GM12878 (cell line): ENCODE measurements at regions not wholly inside any gene's neighbourhood (a gene's known extent, or its start where the extent isn't known, plus 50 kb on each side); places are given as distances from the start of the nearest gene placed in this dataset.

Source experiments
- ATAC-seq: fragments of 200-7000 bp; cut with Tn5 transposase; 3 replicates; pipeline ENCODE4 v1.9.1; 2020; ENCODE audit warnings: mild to moderate bottlenecking, moderate library complexity
- BruUV-seq: library from RNA; stranded (reverse); fragments of 400-500 nt; replicated peaks from 2 replicates; lab custom pipeline; 2021; lab: Mats Ljungman, UMichigan
- CTCF ChIA-PET: fragments of 300-600 bp; sonication (Branson Sonifier 250); formaldehyde crosslinking; extraction: SDS; loops from one replicate; lab custom pipeline; 2021; ENCODE audit warnings: inconsistent platforms; lab: Yijun Ruan, JAX
- POLR2A ChIA-PET: fragments of 350-600 bp; formaldehyde crosslinking; extraction: SDS; loops from one replicate; lab custom pipeline; 2021; ENCODE audit warnings: inconsistent platforms; lab: Charles Lee
- RAD21 ChIA-PET: fragments of 300-600 bp; sonication (Branson Sonifier 250); formaldehyde crosslinking; loops from one replicate; lab custom pipeline; 2023; ENCODE audit warnings: antibody characterized with exemption; ENCODE audit not compliant: unreplicated experiment; lab: Charles Lee
- SMC1A ChIA-PET: fragments of 300-600 bp; sonication (Branson Sonifier 250); formaldehyde crosslinking; loops from one replicate; lab custom pipeline; 2023; ENCODE audit not compliant: unreplicated experiment, uncharacterized antibody; lab: Charles Lee
- DNase-seq: peaks from one replicate; pipeline ENCODE4 v3.0.0-alpha.2; 2011; ENCODE audit warnings: low read depth, low spot score
- FAIRE-seq: peaks from 3 replicates; lab custom pipeline; 2011; peaks lifted over from hg19 to GRCh38; lab: Jason Lieb, UNC
- H2AFZ ChIP-seq: 2 replicates; pipeline ENCODE4 v1.6.0; 2011; ENCODE audit warnings: low read depth, low read length, control low read depth; ENCODE audit not compliant: control insufficient read depth
- H3K27ac ChIP-seq: 2 replicates; pipeline ENCODE4 v1.5.1; 2011; ENCODE audit warnings: control low read depth; ENCODE audit not compliant: control insufficient read depth, insufficient read depth
- H3K27me3 ChIP-seq, 2 experiments: replicated peaks in 1 of 2; 2 replicates each; pipeline versions ENCODE4 v1.6.0 to v1.6.1; 2011; ENCODE audit warnings: low read length in 1 of 2; ENCODE audit not compliant: control insufficient read depth in 2 of 2, insufficient read depth in 2 of 2
- H3K36me3 ChIP-seq, 2 experiments: 2 replicates each; pipeline ENCODE4 v1.5.1; 2011; ENCODE audit warnings: low read length in 1 of 2; ENCODE audit not compliant: control insufficient read depth in 2 of 2, insufficient read depth in 2 of 2
- H3K4me1 ChIP-seq: 2 replicates; pipeline ENCODE4 v1.6.1; 2011; ENCODE audit warnings: mild to moderate bottlenecking, low read length, moderate library complexity, mixed read lengths; ENCODE audit not compliant: control insufficient read depth, insufficient read depth
- H3K4me2 ChIP-seq: 2 replicates; pipeline ENCODE4 v1.6.0; 2011; ENCODE audit warnings: control low read depth; ENCODE audit not compliant: control insufficient read depth, insufficient read depth
- H3K4me3 ChIP-seq: fragments of 200-600 bp; sonication (generic); 2 replicates; pipeline ENCODE4 v1.5.1; 2016
- H3K79me2 ChIP-seq: 2 replicates; pipeline ENCODE4 v1.6.0; 2011; ENCODE audit warnings: low read length; ENCODE audit not compliant: control insufficient read depth, insufficient read depth
- H3K9ac ChIP-seq: 2 replicates; pipeline ENCODE4 v1.8.0; 2011; ENCODE audit warnings: low read length, control low read depth, mixed read lengths; ENCODE audit not compliant: control insufficient read depth, insufficient read depth
- H3K9me3 ChIP-seq: replicated peaks from 3 replicates; pipeline ENCODE4 v1.5.1; 2011; ENCODE audit warnings: mild to moderate bottlenecking, low read length; ENCODE audit not compliant: control insufficient read depth, insufficient read depth
- H4K20me1 ChIP-seq: 2 replicates; pipeline ENCODE4 v1.6.0; 2011; ENCODE audit not compliant: control insufficient read depth, insufficient read depth
- CHD1 ChIP-seq: IDR thresholded peaks from 2 replicates; pipeline ENCODE4 v1.6.1; 2012; ENCODE audit warnings: low read depth, low read length, improper control_type of control experiment
- E4F1 ChIP-seq: fragments of 450-650 bp; IDR thresholded peaks from 2 replicates; pipeline ENCODE4 v1.6.1; 2018; ENCODE audit warnings: borderline replicate concordance, mild to moderate bottlenecking; ENCODE audit not compliant: partially characterized antibody
- ELK1 ChIP-seq: IDR thresholded peaks from 2 replicates; pipeline ENCODE4 v1.6.1; 2012; ENCODE audit warnings: low read depth, low read length, improper control_type of control experiment
- GABPA ChIP-seq: IDR thresholded peaks from 2 replicates; pipeline ENCODE4 v1.6.1; 2014; ENCODE audit warnings: antibody characterized with exemption, low read depth, mild to moderate bottlenecking, inconsistent platforms
- HDAC2 ChIP-seq: fragments of 200-600 bp; sonication (generic); IDR thresholded peaks from 2 replicates; pipeline ENCODE4 v1.6.1; 2017
- IKZF2 ChIP-seq, 2 experiments: fragments of 450-650 bp; IDR thresholded peaks; 2 replicates each; pipeline ENCODE4 v1.6.1; 2017; ENCODE audit warnings: mild to moderate bottlenecking in 2 of 2, moderate library complexity in 2 of 2
- MEF2A ChIP-seq: IDR thresholded peaks from 2 replicates; pipeline ENCODE4 v1.6.1; 2011; ENCODE audit warnings: low read depth, mild to moderate bottlenecking, low read length, moderate library complexity; ENCODE audit not compliant: insufficient read depth
- MEF2B ChIP-seq: fragments of 450-650 bp; IDR thresholded peaks from 2 replicates; pipeline ENCODE4 v1.6.1; 2018; ENCODE audit warnings: mild to moderate bottlenecking, moderate library complexity; ENCODE audit not compliant: partially characterized antibody, poor library complexity, severe bottlenecking
- PML ChIP-seq: IDR thresholded peaks from 2 replicates; pipeline ENCODE4 v1.6.1; 2012; ENCODE audit warnings: low read length, inconsistent platforms
- RCOR1 ChIP-seq: conservative IDR thresholded peaks from 2 replicates; pipeline ENCODE4 v1.6.1; 2012; ENCODE audit warnings: low read depth, low read length, improper control_type of control experiment
- REST ChIP-seq: IDR thresholded peaks from 2 replicates; pipeline ENCODE4 v1.6.1; 2012; ENCODE audit warnings: mild to moderate bottlenecking, low read depth, low read length
- RUNX3 ChIP-seq: IDR thresholded peaks from 2 replicates; pipeline ENCODE4 v1.6.1; 2012; ENCODE audit warnings: low read length, inconsistent platforms
- SIN3A ChIP-seq: IDR thresholded peaks from 2 replicates; pipeline ENCODE4 v1.6.1; 2012; ENCODE audit warnings: low read depth, low read length, improper control_type of control experiment
- SP1 ChIP-seq: IDR thresholded peaks from one replicate; pipeline ENCODE4 v1.6.1; 2011; ENCODE audit warnings: low read depth, low read length
- TARDBP ChIP-seq: IDR thresholded peaks from 2 replicates; pipeline ENCODE4 v1.6.1; 2016; ENCODE audit warnings: borderline replicate concordance
- TBL1XR1 ChIP-seq: IDR thresholded peaks from 2 replicates; pipeline ENCODE4 v1.6.1; 2012; ENCODE audit warnings: low read depth, low read length, improper control_type of control experiment
- USF2 ChIP-seq: IDR thresholded peaks from 2 replicates; pipeline ENCODE4 v1.6.1; 2011; ENCODE audit warnings: low read depth, low read length, improper control_type of control experiment, borderline replicate concordance
- YY1 ChIP-seq: IDR thresholded peaks from 2 replicates; pipeline ENCODE4 v1.6.1; 2011; ENCODE audit warnings: low read depth, mild to moderate bottlenecking, low read length
- ZSCAN29 ChIP-seq: fragments of 450-650 bp; IDR thresholded peaks from 2 replicates; pipeline ENCODE4 v1.6.1; 2017; ENCODE audit warnings: mild to moderate bottlenecking, moderate library complexity
- WGBS: methylation state at CpG from one replicate; pipeline ENCODE4 v1.1.6; 2016; ENCODE audit warnings: low lambda C conversion rate; ENCODE audit not compliant: insufficient replicate concordance, insufficient coverage; ENCODE audit errors: missing lambda C conversion rate; 5-methylcytosine and 5-hydroxymethylcytosine counted together
- in situ Hi-C: fragments of 300-500 bp; cut with MboI; formaldehyde crosslinking; loops from 9 replicates; pipeline ENCODE4 v1.14.3; 2018; ENCODE audit warnings: mixed read lengths
- intact Hi-C: fragments of 100-400 bp; cut with micrococcal nuclease; formaldehyde crosslinking; loops from one replicate; pipeline ENCODE4 v1.14.2; 2022; ENCODE audit not compliant: unreplicated experiment

- H2AFZ ChIP-seq: no peak overlapping the region; the same call in 1 of the 2 replicates
- no peak overlapping the region for H3K4me3 ChIP-seq
- ATAC-seq: no peak
- 62% methylated on average over 5 of the region's 5 CpGs for WGBS
- no peak for FAIRE-seq
- RAD21 ChIA-PET: interaction anchor here (0.9 to 11.3 kb wide), 9 partner anchors 9 to 165 kb away, joined by 3 to 257 read pairs (median 4); no protein-coding TSS in a partner anchor
- in situ Hi-C loops: no loop called here
- SMC1A ChIA-PET: interaction anchor here (1.1 to 12.9 kb wide), 9 partner anchors 9 to 164 kb away, joined by 3 to 229 read pairs (median 6); no protein-coding TSS in a partner anchor
- no peaks in the 10 kb centered on the region for H3K36me3 ChIP-seq
- peaks cover 83% of the 10 kb centered on the region for H3K4me1 ChIP-seq
- H3K79me2 ChIP-seq: no peaks in the 10 kb centered on the region
- BruUV-seq: TSS peak; percentile 75
- POLR2A ChIA-PET: interaction anchor here (0.6 to 7.8 kb wide), 6 partner anchors 16 to 31 kb away, joined by 3 to 111 read pairs (median 4); no protein-coding TSS in a partner anchor
- no peaks in the 10 kb centered on the region for H4K20me1 ChIP-seq
- peak overlapping the region; percentile 45; the same call in 1 of the 2 replicates for H3K4me2 ChIP-seq
- H3K9me3 ChIP-seq: no peaks in the 10 kb centered on the region; the same call in 1 of the 3 replicates
- no peak overlapping the region for H3K9ac ChIP-seq
- intact Hi-C loops: no loop called here
- no peaks in the 10 kb centered on the region for H3K27me3 ChIP-seq
- CTCF ChIA-PET: interaction anchor here (0.9 to 1.2 kb wide), 3 partner anchors 17 to 77 kb away, joined by 3 read pairs; no protein-coding TSS in a partner anchor
- peak overlapping the region; percentile 79 for H3K27ac ChIP-seq
- DNase-seq: no peak
- no peak for TF ChIP-seq TARDBP
- TF ChIP-seq ELK1: no peak
- TF ChIP-seq PML: no peak
- no peak for TF ChIP-seq REST
- no peak for TF ChIP-seq IKZF2 (IDR thresholded peaks at IDR 0.05)
- no peak for TF ChIP-seq GABPA
- no peak for TF ChIP-seq SP1
- no peak for TF ChIP-seq MEF2A
- TF ChIP-seq SIN3A: no peak
- no peak for TF ChIP-seq TBL1XR1
- no peak for TF ChIP-seq CHD1
- no peak for TF ChIP-seq RCOR1
- TF ChIP-seq E4F1: no peak
- TF ChIP-seq YY1: no peak
- TF ChIP-seq ZSCAN29: no peak
- TF ChIP-seq USF2: no peak
- no peak for TF ChIP-seq HDAC2
- TF ChIP-seq RUNX3: no peak
- no peak for TF ChIP-seq MEF2B
Observed at GRCh38 chr1:235006816-235007215, 121.8 kb downstream of the TOMM20 start.
